Fibroblast of peridontal ligament (primary cell): ENCODE measurements at regions not wholly inside any gene's neighbourhood (a gene's known extent, or its start where the extent isn't known, plus 50 kb on each side); places are given as distances from the start of the nearest gene placed in this dataset.

Source experiments
- DNase-seq: peaks from one replicate; pipeline ENCODE4 v3.0.0-alpha.2; 2010; ENCODE audit errors: extremely low read depth

- no peak for DNase-seq
Measured at GRCh38 chr12:68102731-68103130, 56.8 kb downstream of the IFNG start.

- no peak for DNase-seq
Measured at GRCh38 chr12:68102163-68102562, 57.4 kb downstream of the IFNG start.

- no peak for DNase-seq
Measured at GRCh38 chr12:68100241-68100640, 59.3 kb downstream of the IFNG start.

- DNase-seq, result no peak
Measured at GRCh38 chr12:68098939-68099338, 60.6 kb downstream of the IFNG start.

GRCh38 chr12:68097386-68097785 is 62.2 kb downstream of the IFNG start:
- DNase-seq, result no peak

GRCh38 chr12:68094645-68095395 is 64.7 kb downstream of the IFNG start:
- peak; percentile 7 for DNase-seq

- no peak for DNase-seq
Measured at GRCh38 chr12:68094195-68094594, 65.3 kb downstream of the IFNG start.

- no peak for DNase-seq
Measured at GRCh38 chr12:68092976-68093375, 66.6 kb downstream of the IFNG start.

- DNase-seq, result no peak
Measured at GRCh38 chr12:68089101-68089500, 70.4 kb downstream of the IFNG start.

- DNase-seq, result no peak
Measured at GRCh38 chr12:68086019-68086603, 73.4 kb downstream of the IFNG start.

- no peak for DNase-seq
Measured at GRCh38 chr12:68081561-68081960, 78.0 kb downstream of the IFNG start.

- DNase-seq, result no peak
Measured at GRCh38 chr12:68080577-68080976, 79.0 kb downstream of the IFNG start.

GRCh38 chr12:68078737-68079136 is 80.8 kb downstream of the IFNG start:
- no peak for DNase-seq

- DNase-seq, result no peak
Measured at GRCh38 chr12:68075416-68075815, 84.1 kb downstream of the IFNG start.

GRCh38 chr12:68074306-68075027 is 85.1 kb downstream of the IFNG start:
- DNase-seq, result no peak

GRCh38 chr12:68070957-68071356 is 81.7 kb downstream of the IFNG-AS1 start:
- no peak for DNase-seq
